Thoracic aorta (tissue), 2 donors: ENCODE measurements at regions not wholly inside any gene's neighbourhood (a gene's known extent, or its start where the extent isn't known, plus 50 kb on each side); places are given as distances from the start of the nearest gene placed in this dataset.

Source experiments
- ATAC-seq: fragments of 150-250 bp; one replicate; pipeline ENCODE4 v1.8.0; 2017; ENCODE audit warnings: low read depth; ENCODE audit not compliant: insufficient number of reproducible peaks, low FRiP score
- DNase-seq: peaks from one replicate; pipeline ENCODE4 v3.0.0-alpha.2; 2020; ENCODE audit warnings: low spot score
- H3K27ac ChIP-seq, 2 donors: fragments of 200-600 bp; sonication (generic); 1 replicate in 1 of 2; 2 replicates in 1 of 2; pipeline ENCODE4 v1.5.1; 2016; ENCODE audit warnings: mild to moderate bottlenecking in 2 of 2, moderate library complexity in 2 of 2
- H3K27me3 ChIP-seq: fragments of 200-600 bp; sonication (generic); replicated peaks from 2 replicates; pipeline ENCODE4 v1.6.0; 2016; ENCODE audit warnings: mild to moderate bottlenecking; ENCODE audit not compliant: insufficient read depth
- H3K36me3 ChIP-seq: fragments of 200-600 bp; sonication (generic); one replicate; pipeline ENCODE4 v1.5.1; 2016
- H3K4me1 ChIP-seq, 2 donors: fragments of 200-600 bp; sonication (generic); 1 replicate in 1 of 2; 2 replicates in 1 of 2; pipeline versions ENCODE4 v1.5.1 to v1.6.0; 2016; ENCODE audit warnings: low read depth in 2 of 2, mild to moderate bottlenecking in 1 of 2; ENCODE audit not compliant: control insufficient read depth in 1 of 2
- H3K4me3 ChIP-seq: fragments of 200-600 bp; sonication (generic); 2 replicates; pipeline ENCODE4 v1.5.1; 2016; ENCODE audit warnings: mild to moderate bottlenecking
- H3K9me3 ChIP-seq: fragments of 200-600 bp; sonication (generic); 2 replicates; pipeline ENCODE4 v1.5.1; 2016
- CTCF ChIP-seq: fragments of 200-600 bp; sonication (generic); IDR thresholded peaks from one replicate; pipeline ENCODE4 v1.5.1; 2019; ENCODE audit warnings: antibody characterized with exemption

- no peak for ATAC-seq
- Histone ChIP-seq H3K4me1 (no peaks in the 10 kb centered on the region), H3K4me3 (no peak overlapping the region), H3K27ac (no peak overlapping the region), H3K9me3 (no peaks in the 10 kb centered on the region), H3K27me3 (no peaks in the 10 kb centered on the region), H3K36me3 (no peaks in the 10 kb centered on the region)
- no peak for TF ChIP-seq CTCF
- DNase-seq = no peak
Measured at GRCh38 chr3:74756674-74757073, 142.2 kb upstream of the CNTN3 start.

GRCh38 chr3:74752290-74752689 is 137.8 kb upstream of the CNTN3 start:
- no peak for ATAC-seq
- H3K4me3 ChIP-seq = no peak overlapping the region
- DNase-seq = no peak
- no peaks in the 10 kb centered on the region for H3K4me1 ChIP-seq
- no peaks in the 10 kb centered on the region for H3K27me3 ChIP-seq
- no peaks in the 10 kb centered on the region for H3K36me3 ChIP-seq
- no peaks in the 10 kb centered on the region for H3K9me3 ChIP-seq
- H3K27ac ChIP-seq = no peak overlapping the region
- no peak for TF ChIP-seq CTCF

- no peak for DNase-seq
- no peaks in the 10 kb centered on the region for H3K9me3 ChIP-seq
- ATAC-seq = no peak
- no peak for TF ChIP-seq CTCF
- H3K4me3 ChIP-seq = no peak overlapping the region
- H3K27me3 ChIP-seq = no peaks in the 10 kb centered on the region
- H3K27ac ChIP-seq = no peak overlapping the region
- no peaks in the 10 kb centered on the region for H3K4me1 ChIP-seq
- H3K36me3 ChIP-seq = no peaks in the 10 kb centered on the region
Measured at GRCh38 chr3:74751775-74752174, 137.3 kb upstream of the CNTN3 start.

- Histone ChIP-seq H3K27ac (no peak overlapping the region), H3K4me3 (no peak overlapping the region), H3K27me3 (no peaks in the 10 kb centered on the region), H3K9me3 (no peaks in the 10 kb centered on the region), H3K4me1 (no peaks in the 10 kb centered on the region), H3K36me3 (no peaks in the 10 kb centered on the region)
- DNase-seq (no peak), ATAC-seq (no peak)
- TF ChIP-seq CTCF = no peak
Measured at GRCh38 chr3:74750901-74751300, 136.4 kb upstream of the CNTN3 start.

- no peaks in the 10 kb centered on the region for H3K36me3 ChIP-seq
Measured at GRCh38 chr3:74739242-74739641, 124.8 kb upstream of the CNTN3 start.

More at GRCh38 chr3:74739242-74739641, 124.8 kb upstream of the CNTN3 start:
- Histone ChIP-seq H3K27ac (no peak overlapping the region), H3K27me3 (no peaks in the 10 kb centered on the region), H3K9me3 (no peaks in the 10 kb centered on the region), H3K4me1 (no peaks in the 10 kb centered on the region), H3K4me3 (no peak overlapping the region)
- no peak for ATAC-seq
- no peak for TF ChIP-seq CTCF
- DNase-seq = no peak
